ENCODE measurements at regions not wholly inside any gene's neighbourhood (a gene's known extent, or its start where the extent isn't known, plus 50 kb on each side); places are given as distances from the start of the nearest gene placed in this dataset.

GRCh38 chr5:5687113-5687512 lies 264.6 kb downstream of the ICE1 start:
- Mint-ChIP-seq H3K4me3 (no peak overlapping the region), H3K36me3 (ENCODE audit: insufficient read depth in 1 of 3, low read depth in 3 of 3) (peaks cover 0 to 29% (median 5%) of the 10 kb centered on the region in 3 experiments; a peak in 5 of 7 replicates), H3K27ac (no peak overlapping the region), H3K9me3 (peaks cover 8 to 9% of the 10 kb centered on the region in 2 experiments; a peak in 4 of 5 replicates), H3K27me3 (ENCODE audit: low read depth) (peaks cover 6% of the 10 kb centered on the region; the same call in 1 of the 2 replicates), H3K4me1 (peaks cover 23 to 25% of the 10 kb centered on the region in 2 experiments)
- no peak overlapping the region for H2BK120ac ChIP-seq (ENCODE audit: low read depth, low read length, poor library complexity, severe bottlenecking)
- no CpG with 5 or more reads among the region's 2 CpGs for WGBS (ENCODE audit: extremely low coverage, insufficient read length, low lambda C conversion rate)
- no peak overlapping the region for H3K14ac ChIP-seq (ENCODE audit: insufficient read depth, low read length)
- no peak overlapping the region for H3K4me2 ChIP-seq (ENCODE audit: insufficient read depth, insufficient read length, low read length)
- H3K9me3 ChIP-seq (ENCODE audit: control insufficient read depth, low read depth, low read length), result no peaks in the 10 kb centered on the region
- DNase-seq, result no peak
- H3T11ph ChIP-seq (ENCODE audit: low read length), result no peak overlapping the region
- H3K18ac ChIP-seq (ENCODE audit: insufficient read length, low read depth, low read length), result no peak overlapping the region
- no peak overlapping the region for H2AK5ac ChIP-seq (ENCODE audit: insufficient read length, low read length)
- no peak overlapping the region for H3K27ac ChIP-seq (ENCODE audit: insufficient read length, low read depth, low read length)
- no peak overlapping the region for H2BK5ac ChIP-seq (ENCODE audit: insufficient read length, low read length)
- no peaks in the 10 kb centered on the region for H3K79me2 ChIP-seq (ENCODE audit: insufficient read depth, low read length)
- H4K5ac ChIP-seq (ENCODE audit: insufficient read length, low read depth, low read length), result no peak overlapping the region
- no peaks in the 10 kb centered on the region for H3K79me1 ChIP-seq (ENCODE audit: insufficient read depth, low read depth, low read length, poor library complexity, severe bottlenecking)
- H4K91ac ChIP-seq (ENCODE audit: insufficient read length, low read depth, low read length), result no peak overlapping the region
- no peak overlapping the region for H2BK12ac ChIP-seq (ENCODE audit: insufficient read length, low read depth, low read length)
- no peak overlapping the region for H3K9ac ChIP-seq (ENCODE audit: extremely low read depth, insufficient read length, low read length)
- H3K23me2 ChIP-seq (ENCODE audit: insufficient read length, low read depth, low read length, poor library complexity, severe bottlenecking), result no peaks in the 10 kb centered on the region
- no peak overlapping the region for H2BK15ac ChIP-seq (ENCODE audit: low read depth, low read length)
- no peaks in the 10 kb centered on the region for H3K27me3 ChIP-seq (ENCODE audit: insufficient read depth, low read length)
- no peak for TF ChIP-seq CTCF (conservative IDR thresholded peaks at IDR 0.05)
- H3K23ac ChIP-seq (ENCODE audit: insufficient read length, low read depth, low read length), result no peak overlapping the region
- no peak overlapping the region for H3K4ac ChIP-seq (ENCODE audit: low read depth, low read length)
- H4K8ac ChIP-seq (replicated peaks; ENCODE audit: insufficient read length, low read depth, low read length), result no peak overlapping the region
- H2BK20ac ChIP-seq (ENCODE audit: low read depth, low read length, poor library complexity, severe bottlenecking), result no peak overlapping the region
- no peak overlapping the region for H3K56ac ChIP-seq (ENCODE audit: insufficient read length, low read depth, low read length)
- H4K20me1 ChIP-seq (ENCODE audit: control insufficient read depth, insufficient read depth, insufficient read length), result no peaks in the 10 kb centered on the region
- H2AFZ ChIP-seq (ENCODE audit: low read length), result no peak overlapping the region
- H3K4me1 ChIP-seq (ENCODE audit: insufficient read depth, low read length), result no peaks in the 10 kb centered on the region
